BJ (cell line): ENCODE measurements at regions not wholly inside any gene's neighbourhood (a gene's known extent, or its start where the extent isn't known, plus 50 kb on each side); places are given as distances from the start of the nearest gene placed in this dataset.

Experiments used
- CTCF ChIA-PET: fragments of 350-600 bp; formaldehyde crosslinking; extraction: SDS; loops from one replicate; lab custom pipeline; 2021; ENCODE audit warnings: antibody characterized with exemption, inconsistent platforms; lab: Yijun Ruan, JAX
- POLR2A ChIA-PET: fragments of 300-600 bp; sonication (Branson Sonifier 250); formaldehyde crosslinking; extraction: SDS; loops from one replicate; lab custom pipeline; 2021; ENCODE audit warnings: antibody characterized with exemption; lab: Charles Lee
- DNase-seq: peaks from one replicate; pipeline ENCODE4 v3.0.0-alpha.2; 2011; ENCODE audit warnings: low read depth
- H3K27me3 ChIP-seq: 2 replicates; pipeline ENCODE4 v1.6.0; 2011; ENCODE audit warnings: low read length; ENCODE audit not compliant: control insufficient read depth, insufficient read depth
- H3K36me3 ChIP-seq: 2 replicates; pipeline ENCODE4 v1.5.1; 2011; ENCODE audit warnings: low read length; ENCODE audit not compliant: control insufficient read depth, insufficient read depth
- H3K4me3 ChIP-seq: 2 replicates; pipeline ENCODE4 v1.5.1; 2011; ENCODE audit warnings: low read depth, mild to moderate bottlenecking, control low read depth, low read length
- TF ChIP-seq, protein P1 (sequence below): IDR thresholded peaks from 2 replicates; pipeline ENCODE4 v1.5.1; 2011; ENCODE audit warnings: low read depth, mild to moderate bottlenecking, control low read depth, inconsistent platforms, low read length, moderate library complexity; ENCODE audit not compliant: insufficient read depth

GRCh38 chr18:28846958-28847357 is 670.0 kb upstream of the CDH2 start:
- Histone ChIP-seq H3K4me3 (no peak overlapping the region), H3K27me3 (no peaks in the 10 kb centered on the region), H3K36me3 (no peaks in the 10 kb centered on the region)
- POLR2A ChIA-PET = no interaction called here
- no peak for DNase-seq
- TF ChIP-seq, protein P1, sequence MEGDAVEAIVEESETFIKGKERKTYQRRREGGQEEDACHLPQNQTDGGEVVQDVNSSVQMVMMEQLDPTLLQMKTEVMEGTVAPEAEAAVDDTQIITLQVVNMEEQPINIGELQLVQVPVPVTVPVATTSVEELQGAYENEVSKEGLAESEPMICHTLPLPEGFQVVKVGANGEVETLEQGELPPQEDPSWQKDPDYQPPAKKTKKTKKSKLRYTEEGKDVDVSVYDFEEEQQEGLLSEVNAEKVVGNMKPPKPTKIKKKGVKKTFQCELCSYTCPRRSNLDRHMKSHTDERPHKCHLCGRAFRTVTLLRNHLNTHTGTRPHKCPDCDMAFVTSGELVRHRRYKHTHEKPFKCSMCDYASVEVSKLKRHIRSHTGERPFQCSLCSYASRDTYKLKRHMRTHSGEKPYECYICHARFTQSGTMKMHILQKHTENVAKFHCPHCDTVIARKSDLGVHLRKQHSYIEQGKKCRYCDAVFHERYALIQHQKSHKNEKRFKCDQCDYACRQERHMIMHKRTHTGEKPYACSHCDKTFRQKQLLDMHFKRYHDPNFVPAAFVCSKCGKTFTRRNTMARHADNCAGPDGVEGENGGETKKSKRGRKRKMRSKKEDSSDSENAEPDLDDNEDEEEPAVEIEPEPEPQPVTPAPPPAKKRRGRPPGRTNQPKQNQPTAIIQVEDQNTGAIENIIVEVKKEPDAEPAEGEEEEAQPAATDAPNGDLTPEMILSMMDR = no peak
- CTCF ChIA-PET = no interaction called here

DNA sequence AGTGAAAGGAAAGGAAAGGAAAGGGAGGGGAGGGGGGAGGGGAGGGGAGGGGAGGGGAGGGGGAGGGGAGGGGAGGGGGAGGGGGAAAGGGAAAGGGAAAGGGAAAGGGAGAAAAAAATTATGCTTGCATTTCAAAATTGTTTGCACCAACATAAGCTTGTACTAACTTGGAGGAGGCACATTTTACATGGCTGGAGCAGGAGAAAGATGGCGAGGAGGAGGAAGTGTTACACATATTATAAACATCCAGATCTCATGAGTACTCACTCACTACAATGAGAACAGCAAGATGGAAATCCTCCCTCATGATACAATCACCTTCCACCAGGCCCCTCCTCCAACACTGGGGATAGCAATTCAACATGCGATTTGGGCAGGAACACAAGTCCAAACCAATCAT is 660.2 kb upstream of the CDH2 start:
- Histone ChIP-seq H3K4me3 (no peak overlapping the region), H3K27me3 (no peaks in the 10 kb centered on the region), H3K36me3 (no peaks in the 10 kb centered on the region)
- CTCF ChIA-PET = no interaction called here
- no peak for DNase-seq
- POLR2A ChIA-PET = no interaction called here
- TF ChIP-seq, protein P1 = no peak

GRCh38 chr18:28834889-28835288 is 658.0 kb upstream of the CDH2 start:
- H3K27me3 ChIP-seq = no peaks in the 10 kb centered on the region
- DNase-seq = no peak
- ChIA-PET POLR2A (no interaction called here), CTCF (no interaction called here)
- H3K36me3 ChIP-seq = no peaks in the 10 kb centered on the region
- H3K4me3 ChIP-seq = no peak overlapping the region
- TF ChIP-seq, protein P1 = no peak

- CTCF ChIA-PET = no interaction called here
- Histone ChIP-seq H3K36me3 (no peaks in the 10 kb centered on the region), H3K4me3 (no peak overlapping the region), H3K27me3 (no peaks in the 10 kb centered on the region)
- POLR2A ChIA-PET = no interaction called here
- TF ChIP-seq, protein P1 = no peak
- DNase-seq = no peak
Measured at GRCh38 chr18:28831908-28832307, 655.0 kb upstream of the CDH2 start.

- Histone ChIP-seq H3K4me3 (no peak overlapping the region), H3K27me3 (no peaks in the 10 kb centered on the region), H3K36me3 (no peaks in the 10 kb centered on the region)
- POLR2A ChIA-PET = no interaction called here
- TF ChIP-seq, protein P1 = no peak
- CTCF ChIA-PET = no interaction called here
- no peak for DNase-seq
Measured at GRCh38 chr18:28831476-28831875, 654.5 kb upstream of the CDH2 start.
